Spleen (tissue), 7 donors: ENCODE measurements at regions not wholly inside any gene's neighbourhood (a gene's known extent, or its start where the extent isn't known, plus 50 kb on each side); places are given as distances from the start of the nearest gene placed in this dataset.

Source experiments
- CTCF ChIP-seq, 11 experiments: fragments of 200-600 bp in 7 of 11; fragments of 450-650 bp in 4 of 11; sonication (generic) in 4 of 11; IDR thresholded peaks in 8 of 11; conservative IDR thresholded peaks in 3 of 11; 1 replicate in 7 of 11; 2 replicates in 4 of 11; pipeline versions ENCODE4 v1.4.0 to v1.8.0; 2016 to 2021; ENCODE audit warnings: antibody characterized with exemption in 11 of 11, inconsistent platforms in 4 of 11, mild to moderate bottlenecking in 1 of 11
- POLR2A ChIP-seq, 3 donors: fragments of 450-650 bp; IDR thresholded peaks; one replicate each; pipeline ENCODE4 v1.5.1; 2017; ENCODE audit warnings: antibody characterized with exemption in 3 of 3, mild to moderate bottlenecking in 1 of 3
- POLR2AphosphoS5 ChIP-seq, 3 donors: sonication (generic); formaldehyde crosslinking; IDR thresholded peaks; one replicate each; pipeline ENCODE4 v1.5.1; 2017; ENCODE audit warnings: antibody characterized with exemption in 3 of 3
- donor health status: DM: no; HTN: no; CAD: no; lungs with moderate emphysema.
- donor health status: DM: no; HTN: no; CAD: no.
- donor health status: DM: no; HTN: no; CAD: no.

GRCh38 chr13:91017031-91017668 is 330.3 kb upstream of the MIR17HG start:
- TF ChIP-seq CTCF (IDR thresholded peaks at IDR 0.05 in 8 of 11, conservative IDR thresholded peaks at IDR 0.05 in 3 of 11) (peak in 8 of 11 experiments; percentile 16 to 53 (median 40)), POLR2A (IDR thresholded peaks at IDR 0.05) (no peak), POLR2AphosphoS5 (IDR thresholded peaks at IDR 0.05) (no peak)
